ENCODE measurements at regions not wholly inside any gene's neighbourhood (a gene's known extent, or its start where the extent isn't known, plus 50 kb on each side); places are given as distances from the start of the nearest gene placed in this dataset.

DNA sequence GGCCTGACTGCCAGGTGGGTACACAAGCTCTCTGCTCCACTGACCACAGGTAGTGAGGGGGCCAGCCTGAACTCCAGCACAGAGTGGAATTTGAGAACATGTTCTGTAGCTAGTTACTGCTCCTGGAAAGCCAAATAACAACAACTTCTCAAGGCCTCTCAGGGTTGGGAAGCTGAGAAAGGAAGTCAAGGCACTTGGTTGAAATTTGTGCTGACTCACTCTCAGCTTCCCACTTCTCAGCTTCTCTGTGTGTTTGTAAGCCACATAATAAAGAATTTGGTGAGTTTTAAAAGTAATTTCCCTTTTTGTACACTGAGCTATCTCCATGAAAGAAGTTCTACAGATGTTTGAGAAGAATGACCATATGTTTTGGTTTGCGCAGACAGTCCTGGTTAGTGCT, 234.9 kb downstream of the KTN1 start:
- TF ChIP-seq, protein P1, sequence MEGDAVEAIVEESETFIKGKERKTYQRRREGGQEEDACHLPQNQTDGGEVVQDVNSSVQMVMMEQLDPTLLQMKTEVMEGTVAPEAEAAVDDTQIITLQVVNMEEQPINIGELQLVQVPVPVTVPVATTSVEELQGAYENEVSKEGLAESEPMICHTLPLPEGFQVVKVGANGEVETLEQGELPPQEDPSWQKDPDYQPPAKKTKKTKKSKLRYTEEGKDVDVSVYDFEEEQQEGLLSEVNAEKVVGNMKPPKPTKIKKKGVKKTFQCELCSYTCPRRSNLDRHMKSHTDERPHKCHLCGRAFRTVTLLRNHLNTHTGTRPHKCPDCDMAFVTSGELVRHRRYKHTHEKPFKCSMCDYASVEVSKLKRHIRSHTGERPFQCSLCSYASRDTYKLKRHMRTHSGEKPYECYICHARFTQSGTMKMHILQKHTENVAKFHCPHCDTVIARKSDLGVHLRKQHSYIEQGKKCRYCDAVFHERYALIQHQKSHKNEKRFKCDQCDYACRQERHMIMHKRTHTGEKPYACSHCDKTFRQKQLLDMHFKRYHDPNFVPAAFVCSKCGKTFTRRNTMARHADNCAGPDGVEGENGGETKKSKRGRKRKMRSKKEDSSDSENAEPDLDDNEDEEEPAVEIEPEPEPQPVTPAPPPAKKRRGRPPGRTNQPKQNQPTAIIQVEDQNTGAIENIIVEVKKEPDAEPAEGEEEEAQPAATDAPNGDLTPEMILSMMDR (IDR thresholded peaks at IDR 0.05; ENCODE audit: insufficient read depth, low read depth, low read length) = no peak
- TF ChIP-seq EZH2 (IDR thresholded peaks at IDR 0.05; ENCODE audit: insufficient read depth, low read length) = no peak
